SKM-1 (cell line): ENCODE measurements at regions not wholly inside any gene's neighbourhood (a gene's known extent, or its start where the extent isn't known, plus 50 kb on each side); places are given as distances from the start of the nearest gene placed in this dataset.
"Not testable (repeated sequence)": the region's sequence is repeated elsewhere in the genome, so short reads cannot be mapped to it uniquely, and the experiment has no call there.

Experiments
- DNase-seq: peaks from one replicate; lab custom pipeline; 2025; ENCODE audit not compliant: unreplicated experiment; lab: John Stamatoyannopoulos, UW

GRCh38 chr5:44252545-44252944 is 136.7 kb downstream of the FGF10 start:
- no peak for DNase-seq

GRCh38 chr5:44246986-44247385 is 142.2 kb downstream of the FGF10 start:
- no peak for DNase-seq

DNA sequence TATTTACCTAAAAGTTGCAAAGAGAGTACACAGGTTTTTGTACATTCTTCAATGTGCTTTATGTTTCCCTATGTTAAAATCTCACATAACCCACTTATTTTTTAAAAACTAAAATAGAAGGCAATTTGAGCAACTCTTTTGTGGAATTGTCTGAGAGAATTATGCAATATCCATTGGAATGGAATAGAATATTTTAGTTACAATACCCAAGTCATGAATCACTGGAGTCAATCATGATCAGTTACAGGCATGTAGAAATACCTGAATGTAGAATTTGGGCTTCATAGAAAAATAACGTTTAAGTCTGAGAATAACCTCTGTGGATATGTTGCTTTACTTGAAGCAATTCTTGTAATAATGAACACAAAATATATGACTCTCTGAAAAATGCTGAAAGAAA is 143.3 kb downstream of the FGF10 start:
- no peak for DNase-seq

DNA sequence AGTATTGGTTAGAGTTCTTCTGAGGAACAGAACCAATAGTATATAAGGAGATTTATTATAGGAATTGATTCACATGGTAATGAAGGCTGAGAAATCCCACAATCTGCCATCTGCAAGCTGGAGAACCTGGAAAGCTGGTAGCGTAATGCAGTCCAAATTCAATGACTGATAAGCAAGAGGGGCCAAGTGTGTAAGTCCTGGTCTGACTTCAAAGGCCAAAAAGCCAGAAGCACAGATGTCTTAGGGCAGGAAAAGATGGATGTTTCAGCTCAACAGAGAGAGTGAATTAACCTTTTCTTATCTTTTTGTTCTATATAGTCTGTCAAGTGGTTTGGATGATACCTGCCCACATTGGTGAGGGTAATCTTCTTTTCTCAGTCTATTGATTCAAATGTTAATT is 146.4 kb downstream of the FGF10 start:
- DNase-seq: no peak

- no peak for DNase-seq
Observed at GRCh38 chr5:44236040-44236439, 153.2 kb downstream of the FGF10 start.

DNA sequence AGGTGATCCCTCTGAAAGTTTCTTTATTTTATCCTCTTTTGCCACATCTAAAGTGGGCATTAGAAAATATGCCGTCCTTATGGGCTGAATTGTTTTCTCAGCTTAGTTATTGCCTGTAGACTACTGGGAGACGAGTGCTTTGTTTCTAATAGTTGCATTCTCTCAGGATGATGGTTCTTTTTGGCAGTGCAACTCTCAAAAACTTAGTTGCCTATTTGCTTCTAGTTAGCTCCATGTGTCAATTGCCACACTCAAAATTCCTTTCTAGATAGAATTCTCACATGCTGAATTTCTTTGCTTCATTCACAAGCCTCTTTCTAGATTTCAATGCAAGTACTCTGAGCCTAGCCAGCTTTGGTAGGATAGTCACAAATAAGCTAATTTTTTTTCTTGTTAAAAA is 155.5 kb downstream of the FGF10 start:
- DNase-seq: no peak

DNA sequence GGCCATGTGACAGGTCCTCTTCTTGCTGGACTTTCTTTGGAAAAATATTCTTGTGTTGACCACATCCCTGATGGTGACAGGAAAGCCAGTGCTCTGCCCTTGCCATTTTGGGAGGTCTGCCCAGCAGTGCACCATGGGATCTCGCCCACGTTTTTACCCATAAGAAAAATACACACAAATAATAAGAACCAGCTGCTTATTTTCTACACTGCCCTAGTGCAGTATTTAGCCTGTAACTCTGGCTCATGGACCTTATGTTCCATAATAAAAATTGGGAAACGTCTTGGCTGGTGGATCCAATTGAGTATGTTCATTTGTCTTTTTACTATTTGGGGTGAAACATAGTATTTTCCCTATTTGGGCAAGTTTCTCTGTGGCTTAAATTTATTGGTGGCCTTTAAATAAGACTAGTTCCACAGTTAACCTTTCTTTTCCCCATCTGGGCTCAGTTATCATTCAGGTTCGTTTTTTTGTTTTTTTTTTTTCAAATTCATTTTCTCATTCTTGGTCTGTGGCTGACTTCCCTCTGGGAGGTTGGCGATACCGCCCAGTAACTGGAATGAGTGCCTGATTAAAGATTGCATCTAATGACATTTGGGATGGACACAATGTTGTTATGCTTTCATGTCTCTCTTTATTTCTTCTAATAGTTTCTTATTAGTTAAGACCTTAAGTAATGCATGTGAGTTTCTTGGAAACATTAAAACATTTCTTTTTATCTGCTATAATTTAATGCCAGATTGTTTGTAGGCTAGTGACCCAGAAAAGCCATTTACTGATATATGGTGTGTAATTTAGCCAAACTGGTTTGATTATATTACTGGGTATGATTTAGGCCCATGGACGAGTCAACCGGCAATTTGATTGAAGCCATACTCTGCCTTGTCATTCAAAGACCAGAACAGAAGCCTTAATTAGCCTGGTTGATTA is 163.7 kb downstream of the FGF10 start:
- DNase-seq: no peak

DNA sequence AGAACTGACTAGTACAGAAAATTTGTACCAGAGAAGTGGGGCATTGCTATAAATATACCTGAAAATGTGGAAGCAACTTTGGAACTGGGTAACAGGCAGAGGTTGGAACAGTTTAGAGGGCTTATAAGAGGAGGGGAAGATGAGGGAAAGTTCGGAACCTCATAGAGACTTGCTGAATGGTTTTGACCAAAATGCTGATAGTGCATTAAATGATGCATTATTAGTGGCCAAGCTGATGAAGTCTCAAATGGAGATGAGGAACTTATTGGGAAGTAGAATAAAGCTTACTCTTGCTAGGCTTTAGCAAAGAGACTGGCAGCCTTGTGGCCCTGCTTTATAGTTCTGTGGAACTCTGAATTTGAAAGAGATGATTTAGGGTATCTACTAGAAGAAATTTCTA is 189.8 kb downstream of the FGF10 start:
- no peak for DNase-seq

GRCh38 chr5:44189255-44189654 is 200.0 kb downstream of the FGF10 start:
- DNase-seq: no peak

DNA sequence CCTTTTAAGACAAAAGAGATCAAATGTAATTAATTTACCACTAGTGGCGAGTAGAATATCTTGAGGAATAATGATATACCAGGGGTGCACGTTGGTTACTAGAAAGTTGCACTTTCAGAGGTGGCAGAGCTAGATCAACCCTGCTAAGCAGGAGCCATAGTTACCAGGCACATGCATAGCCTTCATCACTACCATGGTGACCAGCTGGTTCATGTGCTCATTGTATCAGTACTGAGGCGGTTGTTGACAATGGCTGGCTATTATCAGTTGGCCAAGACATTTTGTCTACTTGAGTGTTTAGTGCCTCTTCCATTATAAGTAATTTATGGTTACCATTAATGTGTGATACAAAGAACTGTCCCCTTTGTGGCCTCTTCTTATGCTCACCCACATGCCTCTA is 201.2 kb downstream of the FGF10 start:
- DNase-seq: no peak

DNA sequence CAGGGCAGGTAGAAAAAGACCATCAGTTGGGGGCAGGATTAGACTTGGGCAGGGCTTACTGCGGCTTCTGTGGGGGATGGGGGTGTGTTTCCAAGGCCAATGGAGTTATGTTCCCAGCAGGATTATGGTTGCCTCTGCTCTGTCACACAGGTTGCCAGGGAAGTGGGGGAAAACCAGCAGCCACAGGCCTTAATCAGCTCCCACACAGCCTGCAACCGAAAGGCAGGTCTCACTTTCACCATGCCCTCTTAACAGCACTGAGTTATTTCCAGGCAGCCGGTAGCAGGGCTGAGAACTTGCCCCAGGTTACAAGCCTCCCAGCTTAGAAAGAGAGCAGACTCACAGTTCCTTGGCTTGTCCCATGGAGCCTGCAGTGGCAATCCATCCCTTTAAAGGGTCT is 205.5 kb downstream of the FGF10 start:
- DNase-seq: no peak

DNA sequence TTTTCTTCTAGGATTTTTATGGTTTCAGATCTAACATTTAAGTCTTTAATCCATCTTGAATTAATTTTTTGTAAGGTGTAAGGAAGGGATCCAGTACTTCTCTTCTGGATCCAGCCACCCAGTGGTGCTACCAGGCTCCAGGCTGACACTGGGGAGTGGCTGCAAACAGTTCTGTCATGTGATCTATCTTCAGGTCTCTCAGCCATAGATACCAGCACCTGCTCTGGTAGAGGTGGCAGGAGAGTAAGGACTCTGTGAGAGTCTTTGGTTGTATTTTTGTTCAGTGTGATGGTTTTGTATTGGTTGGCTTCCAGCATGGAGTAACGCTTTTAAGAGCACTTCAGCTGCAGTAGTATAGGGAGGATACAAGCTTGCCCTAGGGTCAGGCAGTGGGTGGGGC is 205.9 kb downstream of the FGF10 start:
- no peak for DNase-seq

DNA sequence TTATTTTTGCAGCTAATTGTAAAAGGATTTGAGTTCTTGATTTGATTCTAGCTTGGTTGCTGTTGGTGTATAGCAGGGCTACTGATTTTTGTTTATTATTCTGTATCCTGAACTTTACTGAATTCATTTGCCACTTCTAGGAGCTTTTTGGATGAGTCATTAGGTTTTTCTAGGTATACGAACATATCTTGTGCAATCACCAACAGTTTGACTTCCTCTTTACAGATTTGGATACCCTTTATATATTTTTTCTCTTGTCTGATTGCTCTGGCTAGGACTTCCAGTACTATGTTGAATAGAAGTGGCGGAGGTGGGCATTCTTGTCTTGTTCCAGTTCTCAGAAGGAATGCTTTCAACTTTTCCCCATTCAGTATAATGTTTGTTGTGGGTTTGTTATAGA is 210.8 kb downstream of the FGF10 start:
- DNase-seq: no peak

- DNase-seq: no peak
Observed at GRCh38 chr5:44167540-44167939, 221.7 kb downstream of the FGF10 start.

DNA sequence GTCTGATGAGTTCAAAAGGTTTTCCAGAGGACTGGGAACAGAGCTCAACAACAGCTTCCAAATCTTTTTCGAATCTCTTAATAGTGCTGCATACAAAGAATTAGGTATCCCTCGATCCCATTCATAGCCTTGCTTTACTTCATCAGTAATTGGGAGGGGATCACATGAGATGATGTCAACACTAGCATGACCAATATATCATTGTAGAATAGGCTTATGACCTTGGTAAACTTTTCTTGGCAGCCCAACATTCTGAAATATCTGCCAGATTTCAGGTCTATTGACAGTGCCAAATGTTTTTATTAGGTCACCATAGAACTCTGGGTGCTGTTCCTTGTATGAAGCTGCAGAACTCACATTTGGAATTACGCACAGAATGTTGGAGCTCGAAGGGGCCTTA is 228.9 kb downstream of the FGF10 start:
- DNase-seq: no peak

DNA sequence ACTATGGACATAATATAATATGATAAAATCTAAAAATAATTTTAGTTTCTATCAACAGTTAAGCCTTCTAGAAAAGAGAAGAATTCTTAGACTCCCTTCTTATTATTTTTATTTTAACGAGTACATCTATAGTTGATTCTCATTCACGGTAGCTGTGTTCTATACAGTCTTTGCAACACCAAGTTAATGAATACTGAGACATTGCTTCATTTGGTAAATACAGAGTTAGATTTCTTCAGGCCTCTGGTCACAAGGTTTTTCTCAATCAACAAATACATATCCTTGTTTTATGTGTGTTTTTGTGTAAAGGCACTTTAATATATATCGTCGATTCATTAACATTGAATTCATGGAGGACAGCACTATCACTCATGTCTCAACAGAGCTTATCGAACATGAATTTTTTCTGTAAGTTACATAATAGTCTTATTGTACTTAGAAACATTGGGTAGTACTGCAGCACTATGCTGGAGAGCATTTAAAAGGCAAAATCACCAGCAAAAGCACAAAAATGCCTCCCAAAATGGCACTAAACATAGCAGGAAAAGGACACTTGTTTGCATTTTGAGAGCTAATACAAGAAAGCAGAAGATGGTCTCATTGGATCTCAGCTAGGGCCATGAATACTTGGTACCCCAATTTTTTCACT is 239.0 kb downstream of the FGF10 start:
- no peak for DNase-seq

DNA sequence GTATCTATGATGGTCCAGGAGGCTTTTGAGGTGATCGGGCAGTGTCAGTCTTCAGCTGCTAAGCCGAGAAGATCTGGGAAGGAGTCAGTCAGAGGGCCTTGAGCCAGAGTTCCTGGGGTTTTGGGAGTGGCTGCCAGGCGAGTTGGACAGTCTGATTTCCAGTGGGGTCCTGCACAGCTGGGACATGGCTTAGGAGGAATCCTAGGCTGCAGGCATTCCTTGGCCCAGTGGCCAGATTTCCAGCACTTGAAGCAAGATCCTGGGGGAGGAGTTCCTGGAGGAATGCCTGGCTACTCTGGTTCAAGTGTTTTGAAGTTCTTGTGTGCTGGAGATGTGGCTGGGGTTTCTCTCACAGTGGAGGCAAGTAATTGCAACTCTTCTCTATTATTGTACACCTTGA is 271.3 kb downstream of the FGF10 start:
- not testable (repeated sequence) for DNase-seq

DNA sequence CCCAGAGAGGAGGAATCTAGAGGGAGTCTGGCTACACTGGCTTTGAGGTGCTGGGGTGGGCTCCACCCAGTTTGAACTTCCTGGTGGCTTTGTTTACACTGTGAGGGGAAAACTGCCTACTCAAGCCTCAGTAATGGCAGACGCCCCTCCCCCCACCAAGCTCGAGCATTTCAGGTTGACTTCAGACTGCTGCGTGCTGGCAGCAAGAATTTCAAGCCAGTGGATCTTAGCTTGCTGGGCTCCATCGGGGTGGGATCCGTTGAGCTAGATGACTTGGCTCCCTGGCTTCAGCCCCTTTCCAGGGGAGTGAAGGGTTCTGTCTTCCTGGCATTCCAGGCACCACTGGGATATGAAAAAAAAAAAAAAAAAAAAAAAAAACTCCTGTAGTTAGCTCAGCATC is 281.0 kb downstream of the FGF10 start:
- DNase-seq: not testable (repeated sequence)

- no peak for DNase-seq
Observed at GRCh38 chr5:44099643-44100042, 289.6 kb downstream of the FGF10 start.

GRCh38 chr5:44089424-44090144 is 299.6 kb downstream of the FGF10 start:
- DNase-seq: no peak

DNA sequence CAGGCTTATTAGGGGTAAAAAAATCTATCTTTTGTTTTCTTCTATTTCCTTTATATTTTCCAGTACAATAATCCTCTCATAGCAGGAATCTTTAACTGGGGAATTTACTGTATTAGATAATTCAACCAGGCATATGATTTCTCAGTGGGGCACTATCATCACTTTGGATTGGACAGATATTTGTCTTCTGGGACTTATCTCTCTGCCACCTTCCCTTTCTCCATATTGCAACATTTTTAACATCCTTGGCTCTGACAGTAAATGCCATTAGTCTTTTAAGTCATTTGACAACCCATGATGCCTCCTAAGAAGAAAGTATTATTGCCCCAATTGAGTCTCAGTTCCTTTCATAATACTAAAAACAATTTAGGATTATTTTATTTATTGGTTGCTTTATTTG is 304.1 kb downstream of the FGF10 start:
- DNase-seq: no peak

DNA sequence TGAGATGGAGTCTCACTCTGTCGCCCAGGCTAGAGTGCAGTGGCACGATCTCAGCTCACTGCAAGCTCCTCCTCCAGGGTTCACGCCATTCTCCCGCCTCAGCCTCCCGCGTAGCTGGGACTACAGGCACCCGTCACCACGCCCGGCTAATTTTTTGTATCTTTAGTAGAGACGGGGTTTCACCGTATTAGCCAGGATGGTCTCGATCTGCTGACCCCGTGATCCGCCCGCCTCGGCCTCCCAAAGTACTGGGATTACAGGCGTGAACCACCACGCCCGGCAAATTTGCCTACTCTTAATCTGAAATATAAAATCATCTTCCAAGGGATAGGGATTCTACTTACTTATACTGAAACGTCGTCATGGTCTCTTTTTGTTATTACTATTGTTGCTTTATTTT is 314.7 kb downstream of the FGF10 start:
- not testable (repeated sequence) for DNase-seq
